PC-3 (cell line): ENCODE measurements at regions not wholly inside any gene's neighbourhood (a gene's known extent, or its start where the extent isn't known, plus 50 kb on each side); places are given as distances from the start of the nearest gene placed in this dataset.

Experiments used
- CTCF ChIP-seq: fragments of 300-600 bp; sonication (generic); conservative IDR thresholded peaks from 2 replicates; pipeline ENCODE4 v1.5.1; 2017; ENCODE audit warnings: antibody characterized with exemption, low read depth, mild to moderate bottlenecking, low read length
- EZH2 ChIP-seq: fragments of 300-600 bp; sonication (generic); IDR thresholded peaks from one replicate; pipeline ENCODE4 v1.6.1; 2017; ENCODE audit warnings: antibody characterized with exemption, mild to moderate bottlenecking, low read length; ENCODE audit not compliant: unreplicated experiment
- EZH2phosphoT487 ChIP-seq: fragments of 300-600 bp; sonication (generic); IDR thresholded peaks from 2 replicates; pipeline ENCODE4 v1.6.1; 2018; ENCODE audit warnings: mild to moderate bottlenecking, antibody characterized with exemption, low read length, borderline replicate concordance

- no peak for TF ChIP-seq CTCF
- no peak for TF ChIP-seq EZH2
- no peak for TF ChIP-seq EZH2phosphoT487
These were observed 1099.2 kb downstream of the CDH18 start for GRCh38 chr5:18888821-18889220.
